Trophoblast cell (in vitro differentiated cells and primary cell): ENCODE measurements at regions not wholly inside any gene's neighbourhood (a gene's known extent, or its start where the extent isn't known, plus 50 kb on each side); places are given as distances from the start of the nearest gene placed in this dataset.
A peak's percentile ranks its signal among the peaks of the same experiment; 100 is the strongest.

Experiments used
- DNase-seq, 2 donors: peaks; one replicate each; pipeline ENCODE4 v3.0.0-alpha.2; 2016
- H2AFZ ChIP-seq: 2 replicates; pipeline ENCODE4 v1.6.1; 2013; ENCODE audit warnings: low read length, moderate library complexity, mild to moderate bottlenecking; ENCODE audit not compliant: insufficient read depth, poor library complexity
- H2AK5ac ChIP-seq: 2 replicates; pipeline ENCODE4 v1.6.1; 2013; ENCODE audit warnings: mild to moderate bottlenecking, low read length
- H2BK120ac ChIP-seq: 2 replicates; pipeline ENCODE4 v1.6.1; 2013; ENCODE audit warnings: low read length, mild to moderate bottlenecking, moderate library complexity; ENCODE audit not compliant: insufficient read depth, poor library complexity
- H2BK12ac ChIP-seq: 2 replicates; pipeline ENCODE4 v1.6.1; 2013; ENCODE audit warnings: mild to moderate bottlenecking, low read length, moderate library complexity
- H2BK5ac ChIP-seq: 2 replicates; pipeline ENCODE4 v1.6.1; 2013; ENCODE audit warnings: low read length, low read depth, moderate library complexity, mild to moderate bottlenecking; ENCODE audit not compliant: poor library complexity
- H3K14ac ChIP-seq: 2 replicates; pipeline ENCODE4 v1.6.1; 2013; ENCODE audit warnings: mild to moderate bottlenecking, low read length
- H3K18ac ChIP-seq: 2 replicates; pipeline ENCODE4 v1.6.1; 2013; ENCODE audit warnings: mild to moderate bottlenecking, low read length
- H3K23ac ChIP-seq: 2 replicates; pipeline ENCODE4 v1.6.1; 2013; ENCODE audit warnings: low read length
- H3K27ac ChIP-seq: 2 replicates; pipeline ENCODE4 v1.5.1; 2013; ENCODE audit warnings: low read depth, mild to moderate bottlenecking, inconsistent platforms, low read length, moderate library complexity
- H3K27me3 ChIP-seq: 2 replicates; pipeline ENCODE4 v1.6.1; 2013; ENCODE audit warnings: inconsistent platforms, mild to moderate bottlenecking, low read length, moderate library complexity; ENCODE audit not compliant: insufficient read depth
- H3K36me3 ChIP-seq, 2 experiments: 1 replicate in 1 of 2; 2 replicates in 1 of 2; pipeline ENCODE4 v1.6.1; 2013; ENCODE audit warnings: low read length in 2 of 2, mild to moderate bottlenecking in 2 of 2, moderate library complexity in 1 of 2; ENCODE audit not compliant: insufficient read depth in 2 of 2, control insufficient read depth in 1 of 2
- H3K4ac ChIP-seq: 2 replicates; pipeline ENCODE4 v1.6.1; 2013; ENCODE audit warnings: low read depth, mild to moderate bottlenecking, low read length, moderate library complexity
- H3K4me1 ChIP-seq, 2 experiments: 1 replicate in 1 of 2; 2 replicates in 1 of 2; pipeline ENCODE4 v1.6.1; 2013; ENCODE audit warnings: low read length in 2 of 2, mild to moderate bottlenecking in 2 of 2, moderate library complexity in 1 of 2; ENCODE audit not compliant: insufficient read depth in 2 of 2, control insufficient read depth in 1 of 2
- H3K4me2 ChIP-seq: 2 replicates; pipeline ENCODE4 v1.6.1; 2013; ENCODE audit warnings: inconsistent platforms, mild to moderate bottlenecking, low read length, moderate library complexity
- H3K4me3 ChIP-seq: 2 replicates; pipeline ENCODE4 v1.5.1; 2013; ENCODE audit warnings: mild to moderate bottlenecking, low read depth, low read length, inconsistent platforms
- H3K79me1 ChIP-seq: one replicate; pipeline ENCODE4 v1.6.1; 2013; ENCODE audit warnings: low read length
- H3K79me2 ChIP-seq: 2 replicates; pipeline ENCODE4 v1.6.1; 2013; ENCODE audit warnings: low read length, mild to moderate bottlenecking; ENCODE audit not compliant: control insufficient read depth, insufficient read depth, poor library complexity
- H3K9ac ChIP-seq: 2 replicates; pipeline ENCODE4 v1.6.1; 2013; ENCODE audit warnings: mild to moderate bottlenecking, low read length
- H3K9me3 ChIP-seq: 2 replicates; pipeline ENCODE4 v1.6.1; 2013; ENCODE audit warnings: low read depth, mild to moderate bottlenecking, control low read depth, inconsistent platforms, low read length; ENCODE audit not compliant: insufficient read depth
- H4K12ac ChIP-seq: 2 replicates; pipeline ENCODE4 v1.6.1; 2013; ENCODE audit warnings: low read depth, mild to moderate bottlenecking, low read length, moderate library complexity
- H4K8ac ChIP-seq: 2 replicates; pipeline ENCODE4 v1.6.1; 2013; ENCODE audit warnings: low read depth, mild to moderate bottlenecking, low read length, moderate library complexity
- H4K91ac ChIP-seq: one replicate; pipeline ENCODE4 v1.6.1; 2013; ENCODE audit warnings: low read depth, mild to moderate bottlenecking, low read length, moderate library complexity
- WGBS: extraction: QIAGEN DNeasy Blood & Tissue Kit; methylation state at CpG from one replicate; pipeline ENCODE4 v1.1.7; 2013; ENCODE audit warnings: missing lambda C conversion rate; ENCODE audit not compliant: insufficient read length, insufficient coverage; ENCODE audit errors: extremely low coverage; 5-methylcytosine and 5-hydroxymethylcytosine counted together

DNA sequence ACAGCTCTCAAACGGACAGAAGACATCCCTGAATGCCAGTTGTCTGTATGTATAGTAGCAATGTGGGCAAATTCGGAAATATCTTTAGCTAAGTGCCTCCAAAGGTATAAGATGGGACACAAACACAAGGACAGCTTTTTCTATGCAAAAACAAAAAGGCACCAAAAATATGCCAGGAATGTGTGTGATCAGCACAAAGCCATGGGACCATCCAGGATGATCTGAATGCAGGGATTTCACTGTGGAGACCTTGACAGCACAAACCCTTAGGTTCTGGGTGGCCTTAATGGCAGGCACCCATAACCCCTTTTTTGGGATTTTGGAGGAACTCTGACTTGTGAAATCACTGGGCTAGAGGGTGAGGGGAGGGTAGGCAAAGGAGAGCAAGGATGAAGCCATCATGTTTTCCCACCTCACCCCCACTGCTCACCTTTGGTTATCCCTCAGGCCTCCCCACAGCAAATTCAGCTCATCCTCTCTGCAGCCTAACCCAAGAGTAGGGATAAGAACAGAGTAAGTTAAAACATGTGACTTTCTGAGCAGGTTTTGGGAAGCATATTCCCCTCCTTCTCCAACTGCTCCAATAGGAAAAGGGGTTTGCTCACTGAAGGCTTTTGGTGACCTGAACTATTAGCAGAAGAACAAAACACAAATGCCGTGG, 154.6 kb downstream of the SNX19 start:
- Histone ChIP-seq H2BK12ac (no peak overlapping the region), H3K9ac (no peak overlapping the region), H2BK120ac (no peak overlapping the region), H4K12ac (no peak overlapping the region), H3K23ac (no peak overlapping the region), H3K4me3 (no peak overlapping the region), H3K79me1 (no peaks in the 10 kb centered on the region), H4K91ac (no peak overlapping the region), H3K79me2 (no peaks in the 10 kb centered on the region), H4K8ac (no peak overlapping the region), H2AK5ac (no peak overlapping the region), H3K4me1 (peaks cover 6 to 12% of the 10 kb centered on the region in 2 experiments), H3K18ac (no peak overlapping the region), H3K27ac (no peak overlapping the region), H2BK5ac (no peak overlapping the region), H3K9me3 (no peaks in the 10 kb centered on the region), H2AFZ (no peak overlapping the region), H3K4ac (no peak overlapping the region), H3K27me3 (no peaks in the 10 kb centered on the region), H3K4me2 (peak overlapping the region; percentile 7), H3K14ac (no peak overlapping the region), H3K36me3 (no peaks in the 10 kb centered on the region)
- no peak for DNase-seq
- WGBS = no CpG with 5 or more reads among the region's 3 CpGs

- no CpG with 5 or more reads among the region's 7 CpGs for WGBS
- H4K12ac ChIP-seq = no peak overlapping the region
- H3K4me2 ChIP-seq = no peak overlapping the region
- H2BK5ac ChIP-seq = no peak overlapping the region
- no peak overlapping the region for H4K8ac ChIP-seq
- no peak overlapping the region for H3K14ac ChIP-seq
- H3K79me1 ChIP-seq = no peaks in the 10 kb centered on the region
- H3K27me3 ChIP-seq = no peaks in the 10 kb centered on the region
- H2BK120ac ChIP-seq = no peak overlapping the region
- H3K36me3 ChIP-seq = no peaks in the 10 kb centered on the region
- no peak for DNase-seq
- peaks cover 6 to 12% of the 10 kb centered on the region in 2 experiments for H3K4me1 ChIP-seq
- H3K79me2 ChIP-seq = no peaks in the 10 kb centered on the region
- no peak overlapping the region for H2BK12ac ChIP-seq
- no peak overlapping the region for H3K23ac ChIP-seq
- H3K9me3 ChIP-seq = no peaks in the 10 kb centered on the region
- no peak overlapping the region for H2AK5ac ChIP-seq
- H3K27ac ChIP-seq = no peak overlapping the region
- no peak overlapping the region for H3K4ac ChIP-seq
- H4K91ac ChIP-seq = no peak overlapping the region
- H2AFZ ChIP-seq = no peak overlapping the region
- H3K9ac ChIP-seq = no peak overlapping the region
- H3K18ac ChIP-seq = no peak overlapping the region
- no peak overlapping the region for H3K4me3 ChIP-seq
These were observed 153.6 kb downstream of the SNX19 start for GRCh38 chr11:130762638-130763037.

DNA sequence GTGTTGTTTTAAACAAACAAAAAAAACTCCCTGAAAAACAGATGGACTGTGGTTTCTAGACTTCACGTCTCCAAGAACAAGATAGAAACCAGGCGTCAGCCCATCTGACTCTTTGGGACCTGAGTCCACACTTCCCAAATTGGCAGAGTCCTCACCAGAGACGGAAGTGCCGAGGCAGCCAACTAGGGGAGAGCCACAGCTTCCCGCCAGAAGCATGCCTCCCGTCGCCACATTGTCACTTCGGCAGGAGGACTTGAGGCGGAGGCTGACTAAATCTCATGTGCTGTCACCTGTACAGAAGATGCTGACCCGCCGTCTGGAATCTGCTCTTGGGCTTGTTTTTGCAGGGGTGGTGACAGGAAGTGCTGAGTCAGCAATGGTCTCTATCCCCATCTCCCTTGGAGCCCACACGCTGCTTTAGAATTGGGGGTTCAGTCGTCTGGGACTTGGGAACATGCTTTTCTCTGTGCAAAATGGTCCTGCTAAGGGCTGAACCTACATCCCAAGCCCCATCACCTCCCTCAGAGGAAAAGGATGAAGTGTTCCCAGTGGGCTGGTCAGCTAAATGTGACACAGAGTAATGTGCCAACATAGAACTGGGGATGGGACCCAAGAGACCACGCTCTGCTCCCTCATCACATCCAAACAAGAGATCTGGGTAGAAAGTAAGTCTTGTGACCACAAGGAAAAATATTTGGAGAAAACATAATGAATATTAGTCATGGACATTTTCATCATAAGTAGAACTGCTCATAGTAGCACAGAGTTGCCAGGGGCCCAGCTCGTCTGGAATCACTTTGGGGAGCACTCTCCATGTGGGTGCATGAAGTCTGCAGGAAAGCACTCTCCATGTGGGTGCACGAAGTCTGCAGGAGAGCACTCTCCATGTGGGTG, 152.9 kb downstream of the SNX19 start:
- no peaks in the 10 kb centered on the region for H3K79me1 ChIP-seq
- no peak overlapping the region for H3K18ac ChIP-seq
- H2AFZ ChIP-seq = no peak overlapping the region
- no peak overlapping the region for H2BK12ac ChIP-seq
- H3K4ac ChIP-seq = no peak overlapping the region
- H3K4me2 ChIP-seq = no peak overlapping the region
- no peak overlapping the region for H3K9ac ChIP-seq
- H4K12ac ChIP-seq = no peak overlapping the region
- H4K91ac ChIP-seq = no peak overlapping the region
- H2BK120ac ChIP-seq = no peak overlapping the region
- no CpG with 5 or more reads among the region's 16 CpGs for WGBS
- peaks cover 6 to 12% of the 10 kb centered on the region in 2 experiments for H3K4me1 ChIP-seq
- H3K79me2 ChIP-seq = no peaks in the 10 kb centered on the region
- H2BK5ac ChIP-seq = no peak overlapping the region
- no peak overlapping the region for H3K14ac ChIP-seq
- no peak for DNase-seq
- no peak overlapping the region for H3K23ac ChIP-seq
- no peak overlapping the region for H4K8ac ChIP-seq
- no peaks in the 10 kb centered on the region for H3K9me3 ChIP-seq
- H3K27ac ChIP-seq = no peak overlapping the region
- no peaks in the 10 kb centered on the region for H3K36me3 ChIP-seq
- no peaks in the 10 kb centered on the region for H3K27me3 ChIP-seq
- no peak overlapping the region for H3K4me3 ChIP-seq
- no peak overlapping the region for H2AK5ac ChIP-seq

DNA sequence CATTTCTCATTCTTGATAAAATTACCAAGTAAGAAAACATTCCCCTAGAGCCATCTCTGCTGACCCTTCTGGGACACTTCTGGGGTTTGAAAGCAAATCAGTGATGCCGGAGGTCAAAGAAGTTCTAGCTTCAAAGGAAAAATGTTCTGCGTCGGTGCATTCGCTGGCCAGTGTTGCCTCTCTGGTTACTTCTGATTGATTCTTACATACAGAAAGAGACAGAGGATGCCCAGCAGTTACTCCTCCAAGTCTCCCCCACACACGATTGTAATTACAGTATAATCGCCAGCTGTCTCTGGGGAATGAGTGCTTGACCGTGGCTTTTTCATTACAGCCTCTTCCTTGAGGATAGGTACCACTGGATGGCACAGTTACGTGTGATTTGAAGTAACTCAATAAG, 150.9 kb downstream of the SNX19 start:
- Histone ChIP-seq H2BK120ac (no peak overlapping the region), H2AFZ (no peak overlapping the region), H3K79me2 (no peaks in the 10 kb centered on the region), H2AK5ac (no peak overlapping the region), H3K18ac (no peak overlapping the region), H3K23ac (no peak overlapping the region), H3K4me1 (peaks cover 6 to 12% of the 10 kb centered on the region in 2 experiments), H3K4ac (no peak overlapping the region), H2BK5ac (no peak overlapping the region), H3K4me3 (no peak overlapping the region), H3K9ac (no peak overlapping the region), H3K79me1 (no peaks in the 10 kb centered on the region), H4K8ac (no peak overlapping the region), H4K91ac (no peak overlapping the region), H3K36me3 (no peaks in the 10 kb centered on the region), H3K27ac (no peak overlapping the region), H4K12ac (no peak overlapping the region), H3K9me3 (peaks cover 4% of the 10 kb centered on the region), H2BK12ac (no peak overlapping the region), H3K27me3 (no peaks in the 10 kb centered on the region), H3K4me2 (no peak overlapping the region), H3K14ac (no peak overlapping the region)
- no CpG with 5 or more reads among the region's 8 CpGs for WGBS
- DNase-seq = no peak
